ENCODE measurements at regions not wholly inside any gene's neighbourhood (a gene's known extent, or its start where the extent isn't known, plus 50 kb on each side); places are given as distances from the start of the nearest gene placed in this dataset.

DNA sequence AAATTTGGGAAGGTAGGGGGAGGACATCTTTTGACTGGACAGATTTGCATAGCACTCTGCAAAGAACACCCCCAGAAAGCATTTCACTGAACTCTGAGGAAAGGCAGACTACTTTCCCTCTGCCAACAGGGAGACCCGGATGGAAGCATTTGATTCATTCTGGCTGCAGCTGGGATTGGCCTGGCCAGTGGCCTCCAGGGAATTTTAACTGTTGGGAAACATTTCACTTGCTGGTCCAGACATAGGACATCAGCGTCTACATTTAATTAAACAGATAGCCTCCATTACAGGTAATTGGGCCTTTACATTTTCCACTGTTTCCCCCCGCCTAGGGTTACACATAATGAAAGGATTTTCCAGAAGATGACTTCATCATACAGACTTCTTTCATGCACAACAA is 92.8 kb downstream of the MARCHF4 start:
- no peak overlapping the region for H3K4me3 ChIP-seq (ENCODE audit: low read depth, low read length)
- TF ChIP-seq, protein P1, sequence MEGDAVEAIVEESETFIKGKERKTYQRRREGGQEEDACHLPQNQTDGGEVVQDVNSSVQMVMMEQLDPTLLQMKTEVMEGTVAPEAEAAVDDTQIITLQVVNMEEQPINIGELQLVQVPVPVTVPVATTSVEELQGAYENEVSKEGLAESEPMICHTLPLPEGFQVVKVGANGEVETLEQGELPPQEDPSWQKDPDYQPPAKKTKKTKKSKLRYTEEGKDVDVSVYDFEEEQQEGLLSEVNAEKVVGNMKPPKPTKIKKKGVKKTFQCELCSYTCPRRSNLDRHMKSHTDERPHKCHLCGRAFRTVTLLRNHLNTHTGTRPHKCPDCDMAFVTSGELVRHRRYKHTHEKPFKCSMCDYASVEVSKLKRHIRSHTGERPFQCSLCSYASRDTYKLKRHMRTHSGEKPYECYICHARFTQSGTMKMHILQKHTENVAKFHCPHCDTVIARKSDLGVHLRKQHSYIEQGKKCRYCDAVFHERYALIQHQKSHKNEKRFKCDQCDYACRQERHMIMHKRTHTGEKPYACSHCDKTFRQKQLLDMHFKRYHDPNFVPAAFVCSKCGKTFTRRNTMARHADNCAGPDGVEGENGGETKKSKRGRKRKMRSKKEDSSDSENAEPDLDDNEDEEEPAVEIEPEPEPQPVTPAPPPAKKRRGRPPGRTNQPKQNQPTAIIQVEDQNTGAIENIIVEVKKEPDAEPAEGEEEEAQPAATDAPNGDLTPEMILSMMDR (IDR thresholded peaks at IDR 0.05; ENCODE audit: borderline replicate concordance, insufficient read depth, low read depth, low read length): no peak

DNA sequence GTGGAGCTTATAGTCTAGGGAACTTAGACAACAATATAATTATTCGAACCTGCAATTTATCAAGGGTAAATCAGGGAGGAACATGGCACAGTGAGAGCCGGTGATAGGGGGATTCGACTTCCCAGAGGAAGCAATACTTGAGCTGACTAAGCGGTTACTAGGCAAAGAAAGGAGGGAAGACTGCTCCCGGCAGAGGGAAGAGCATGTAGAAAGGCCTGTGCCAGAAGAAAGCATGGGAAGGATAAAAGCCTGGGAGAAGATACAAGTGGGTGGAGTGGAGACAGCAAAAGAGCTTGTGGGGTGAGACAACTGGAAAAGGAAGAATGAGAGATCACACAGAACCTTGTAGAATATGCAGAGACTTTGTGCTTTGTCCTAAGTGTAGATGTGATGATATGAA is 93.3 kb downstream of the MARCHF4 start:
- H3K4me3 ChIP-seq (ENCODE audit: low read depth, low read length): no peak overlapping the region
- TF ChIP-seq, protein P1 (IDR thresholded peaks at IDR 0.05; ENCODE audit: borderline replicate concordance, insufficient read depth, low read depth, low read length): no peak

DNA sequence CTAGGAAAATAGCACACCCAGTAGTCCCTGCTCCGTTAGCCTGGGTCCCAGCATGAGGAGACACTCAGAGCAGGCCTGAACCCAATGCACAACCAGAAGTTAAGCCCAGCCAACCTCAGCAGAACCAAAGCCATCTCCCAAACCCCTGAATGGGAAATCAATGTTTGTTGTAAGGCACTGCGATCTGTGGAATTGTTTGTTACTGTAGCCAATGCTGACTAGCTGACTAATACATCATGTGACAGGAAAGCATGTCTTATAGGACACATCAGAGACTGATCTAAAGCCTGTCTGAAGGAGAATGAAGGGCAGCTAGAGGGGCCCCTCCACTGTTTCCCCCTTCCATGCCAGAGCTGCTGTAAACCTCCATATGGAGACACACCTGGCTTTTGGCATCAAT is 96.4 kb downstream of the MARCHF4 start:
- TF ChIP-seq, protein P1 (IDR thresholded peaks at IDR 0.05; ENCODE audit: borderline replicate concordance, insufficient read depth, low read depth, low read length): no peak
- no peak overlapping the region for H3K4me3 ChIP-seq (ENCODE audit: low read depth, low read length)

DNA sequence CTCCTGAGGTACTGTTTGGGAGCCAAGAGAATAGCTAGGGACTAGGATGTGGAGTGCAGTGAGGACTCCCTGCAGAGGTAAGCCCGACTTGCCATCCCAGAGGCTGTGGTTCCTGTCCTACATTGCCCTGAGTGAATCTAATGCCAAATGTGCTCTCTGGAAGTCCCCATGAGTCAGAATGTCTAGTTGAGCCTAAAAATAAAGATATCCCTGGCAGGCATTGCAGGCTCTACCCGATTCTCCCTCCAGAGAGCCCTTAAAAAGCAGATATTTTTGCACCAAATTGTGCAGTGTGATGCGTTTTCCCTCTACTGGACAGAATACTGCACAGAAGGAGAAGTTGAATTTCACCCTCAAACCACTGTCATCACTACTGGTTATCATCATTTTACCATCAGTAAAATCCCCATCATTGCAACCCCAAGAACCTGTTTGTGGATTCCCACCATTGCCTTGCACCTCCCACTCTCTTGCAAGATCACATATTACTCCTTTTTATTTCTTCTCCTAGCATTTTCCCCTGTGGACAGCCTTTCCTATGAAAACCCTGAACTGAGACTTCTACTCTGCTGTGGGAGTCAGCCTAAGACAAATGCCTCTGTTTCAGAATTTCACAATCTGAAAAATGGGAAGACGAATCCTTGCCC is 98.0 kb downstream of the MARCHF4 start:
- H3K4me3 ChIP-seq (ENCODE audit: low read depth, low read length): no peak overlapping the region
- TF ChIP-seq, protein P1 (IDR thresholded peaks at IDR 0.05; ENCODE audit: borderline replicate concordance, insufficient read depth, low read depth, low read length): no peak

DNA sequence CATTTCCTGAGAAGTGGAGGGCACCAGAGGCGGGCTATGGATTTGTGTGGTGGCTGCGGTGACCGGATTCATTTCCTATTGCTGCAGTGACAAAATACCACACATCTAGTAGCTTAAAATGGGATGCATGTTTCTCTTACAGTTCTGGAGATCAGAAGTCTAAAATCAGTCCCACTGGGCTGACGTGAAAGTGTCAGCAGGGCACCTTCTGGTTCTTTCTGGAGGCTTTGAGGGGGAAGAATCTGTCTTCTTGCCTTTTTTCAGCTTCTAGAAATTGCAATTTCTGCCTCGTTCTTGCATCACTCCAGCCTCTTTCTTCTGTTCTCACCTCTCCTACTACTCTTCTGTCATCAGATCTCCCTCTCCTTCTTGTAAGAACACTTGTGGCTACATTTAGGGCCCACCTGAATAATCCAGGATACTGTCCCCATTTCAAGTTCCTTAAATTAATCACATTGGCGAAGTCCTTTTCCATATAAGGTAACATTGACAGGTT is 111.2 kb downstream of the MARCHF4 start:
- TF ChIP-seq, protein P1 (IDR thresholded peaks at IDR 0.05; ENCODE audit: borderline replicate concordance, insufficient read depth, low read depth, low read length): no peak
- no peak overlapping the region for H3K4me3 ChIP-seq (ENCODE audit: low read depth, low read length)

DNA sequence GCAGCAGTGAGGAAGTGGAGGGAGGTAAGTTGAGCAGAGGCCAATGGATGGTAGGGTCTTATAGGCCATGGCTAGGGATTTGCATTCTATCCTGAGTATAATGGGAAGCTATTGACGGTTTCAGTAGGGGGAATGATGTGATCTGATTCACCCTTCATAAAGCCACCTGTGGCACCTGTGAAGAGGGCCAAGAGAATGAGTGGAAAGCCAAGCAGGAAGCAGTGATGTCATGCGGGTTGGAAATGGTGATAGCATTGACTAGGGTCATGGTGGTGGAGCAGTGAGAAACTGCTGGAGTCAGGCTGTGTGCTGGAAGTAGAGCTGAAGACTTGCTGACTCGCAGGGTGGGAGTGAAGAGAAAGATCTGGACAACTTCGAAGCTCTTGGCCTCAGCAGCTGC is 111.7 kb downstream of the MARCHF4 start:
- TF ChIP-seq, protein P1 (IDR thresholded peaks at IDR 0.05; ENCODE audit: borderline replicate concordance, insufficient read depth, low read depth, low read length): no peak
- H3K4me3 ChIP-seq (ENCODE audit: low read depth, low read length): no peak overlapping the region

DNA sequence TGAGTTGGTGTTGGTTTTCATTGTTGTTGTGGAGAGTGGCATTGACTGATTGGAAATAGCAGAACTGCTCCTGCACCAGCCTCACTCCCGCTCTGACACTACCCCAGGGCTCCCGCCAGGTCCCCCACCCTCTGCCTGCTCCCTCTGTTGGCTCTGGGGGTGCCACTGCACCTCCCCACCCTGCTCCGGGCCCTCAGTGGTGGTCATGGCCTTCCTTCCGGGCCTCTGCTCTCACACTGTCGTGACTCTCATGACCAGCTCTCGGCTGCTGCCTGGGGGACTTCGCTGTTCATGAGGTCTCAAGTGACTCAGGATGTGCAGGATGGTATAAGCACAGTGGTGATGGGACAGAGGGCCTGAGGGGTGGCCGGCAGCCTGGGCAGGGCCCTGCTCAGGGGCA is 113.2 kb downstream of the MARCHF4 start:
- TF ChIP-seq, protein P1 (IDR thresholded peaks at IDR 0.05; ENCODE audit: borderline replicate concordance, insufficient read depth, low read depth, low read length): no peak

More for the DNA sequence above, 113.2 kb downstream of the MARCHF4 start:
- H3K4me3 ChIP-seq (ENCODE audit: low read depth, low read length): no peak overlapping the region
